Neural progenitor cell (in vitro differentiated cells): ENCODE measurements at regions not wholly inside any gene's neighbourhood (a gene's known extent, or its start where the extent isn't known, plus 50 kb on each side); places are given as distances from the start of the nearest gene placed in this dataset.

Experiments used
- DNase-seq: peaks from one replicate; pipeline ENCODE4 v3.0.0-alpha.2; 2016; ENCODE audit warnings: low spot score
- H2AFZ ChIP-seq: fragments of 200-600 bp; sonication (generic); replicated peaks from 2 replicates; pipeline ENCODE4 v1.6.1; 2016; ENCODE audit warnings: antibody characterized with exemption
- H3F3A ChIP-seq: fragments of 200-600 bp; sonication (generic); 2 replicates; pipeline ENCODE4 v1.6.1; 2016; ENCODE audit warnings: antibody characterized with exemption, low read depth
- H3K27ac ChIP-seq: fragments of 200-600 bp; sonication (generic); 2 replicates; pipeline ENCODE4 v1.5.1; 2016; ENCODE audit warnings: mild to moderate bottlenecking
- H3K27me3 ChIP-seq: fragments of 200-600 bp; sonication (generic); 2 replicates; pipeline ENCODE4 v1.6.1; 2016; ENCODE audit warnings: mild to moderate bottlenecking, moderate library complexity
- H3K36me3 ChIP-seq: fragments of 200-600 bp; sonication (generic); 2 replicates; pipeline ENCODE4 v1.5.1; 2016
- H3K4me1 ChIP-seq: fragments of 200-600 bp; sonication (generic); 2 replicates; pipeline ENCODE4 v1.6.1; 2016; ENCODE audit warnings: mixed run types
- H3K4me2 ChIP-seq: fragments of 200-600 bp; sonication (generic); 2 replicates; pipeline ENCODE4 v1.6.1; 2016
- H3K4me3 ChIP-seq: fragments of 200-600 bp; sonication (generic); 2 replicates; pipeline ENCODE4 v1.5.1; 2016
- H3K79me2 ChIP-seq: fragments of 200-600 bp; sonication (generic); 2 replicates; pipeline ENCODE4 v1.6.1; 2016; ENCODE audit warnings: low read depth
- H3K9ac ChIP-seq: fragments of 200-600 bp; sonication (generic); 2 replicates; pipeline ENCODE4 v1.6.1; 2016
- H3K9me3 ChIP-seq: fragments of 200-600 bp; sonication (generic); 2 replicates; pipeline ENCODE4 v1.5.1; 2016; ENCODE audit warnings: low read depth
- H4K20me1 ChIP-seq: fragments of 200-600 bp; sonication (generic); 2 replicates; pipeline ENCODE4 v1.6.1; 2016; ENCODE audit warnings: low read depth
- H3K27ac Mint-ChIP-seq: 3 replicates; pipeline ENCODE4 v1.8.0; 2021; ENCODE audit warnings: mixed read lengths
- H3K27me3 Mint-ChIP-seq: 2 replicates; pipeline ENCODE4 v1.8.0; 2022; ENCODE audit warnings: low read depth, mild to moderate bottlenecking, inconsistent platforms, moderate library complexity, mixed read lengths; ENCODE audit not compliant: insufficient read depth
- H3K36me3 Mint-ChIP-seq: 3 replicates; pipeline ENCODE4 v1.8.0; 2021; ENCODE audit warnings: mixed read lengths
- H3K4me1 Mint-ChIP-seq: 3 replicates; pipeline ENCODE4 v1.8.0; 2021; ENCODE audit warnings: mixed read lengths
- H3K4me3 Mint-ChIP-seq: 3 replicates; pipeline ENCODE4 v1.8.0; 2021; ENCODE audit warnings: mild to moderate bottlenecking, moderate library complexity, mixed read lengths
- H3K9me3 Mint-ChIP-seq: 3 replicates; pipeline ENCODE4 v1.8.0; 2020; ENCODE audit warnings: mixed read lengths
- EZH2 ChIP-seq: fragments of 200-600 bp; sonication (generic); IDR thresholded peaks from 2 replicates; pipeline ENCODE4 v1.6.1; 2017; ENCODE audit warnings: antibody characterized with exemption, mild to moderate bottlenecking, moderate library complexity
- EZH2phosphoT487 ChIP-seq: fragments of 200-600 bp; sonication (generic); IDR thresholded peaks from 2 replicates; pipeline ENCODE4 v1.6.1; 2017; ENCODE audit warnings: antibody characterized with exemption
- TF ChIP-seq, protein P1 (sequence below): fragments of 200-600 bp; sonication (generic); IDR thresholded peaks from 2 replicates; pipeline ENCODE4 v1.5.1; 2017; ENCODE audit warnings: antibody characterized with exemption, mild to moderate bottlenecking

DNA sequence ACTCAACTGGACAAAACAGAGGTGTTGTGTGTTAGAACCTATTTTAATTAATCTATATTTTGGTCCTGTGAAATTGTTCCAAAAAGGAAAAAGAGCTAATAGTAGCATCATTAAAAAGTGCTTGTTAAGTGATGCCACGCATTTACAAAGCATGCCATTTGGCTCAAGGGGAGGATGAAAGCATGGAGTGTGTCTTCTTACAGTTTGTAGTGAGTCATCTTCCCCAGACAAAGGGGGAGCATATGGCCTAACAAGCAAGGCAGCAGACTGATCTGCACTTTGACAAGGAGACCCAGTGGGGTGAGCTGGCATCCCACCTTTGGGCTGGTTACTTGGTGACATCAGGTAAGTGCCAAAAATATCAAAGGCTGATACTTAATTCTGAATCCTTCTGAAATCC is 297.0 kb downstream of the FGF9 start:
- H3K9me3 Mint-ChIP-seq, result no peaks in the 10 kb centered on the region
- DNase-seq, result no peak

DNA sequence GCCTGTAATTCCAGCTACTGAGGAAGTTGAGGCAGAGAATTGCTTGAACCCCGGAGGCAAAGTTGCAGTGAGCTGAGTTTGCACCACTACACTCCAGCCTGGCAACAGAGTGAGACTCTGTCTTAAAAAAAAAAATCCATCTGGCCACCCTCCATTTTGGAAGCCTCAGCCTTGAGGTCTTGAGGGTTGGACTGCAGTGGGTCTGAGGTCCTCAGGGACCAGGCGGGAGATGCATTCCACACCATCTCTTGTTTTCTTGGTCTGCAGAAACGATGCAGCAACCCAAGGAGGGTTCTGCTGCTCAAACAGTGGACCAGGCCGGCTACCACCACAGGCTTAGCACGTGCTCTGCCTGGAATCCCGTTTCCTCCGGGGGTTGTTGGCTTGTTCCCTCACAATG is 299.3 kb downstream of the FGF9 start:
- DNase-seq, result peak; percentile 17
- H3K4me3 ChIP-seq, result no peak overlapping the region
- H3K4me3 Mint-ChIP-seq, result no peak overlapping the region
- H3K4me1 Mint-ChIP-seq, result no peaks in the 10 kb centered on the region
- H3K79me2 ChIP-seq, result no peaks in the 10 kb centered on the region
- H3K9me3 ChIP-seq, result no peaks in the 10 kb centered on the region
- no peaks in the 10 kb centered on the region for H3K36me3 ChIP-seq
- no peaks in the 10 kb centered on the region for H3K4me1 ChIP-seq
- no peaks in the 10 kb centered on the region for H3K36me3 Mint-ChIP-seq
- peak overlapping the region; percentile 60 for H2AFZ ChIP-seq
- H3K27me3 Mint-ChIP-seq, result no peaks in the 10 kb centered on the region
- no peaks in the 10 kb centered on the region for H3F3A ChIP-seq
- no peak overlapping the region for H3K4me2 ChIP-seq
- no peak overlapping the region for H3K9ac ChIP-seq
- no peaks in the 10 kb centered on the region for H4K20me1 ChIP-seq
- no peak for TF ChIP-seq EZH2phosphoT487
- TF ChIP-seq, protein P1, sequence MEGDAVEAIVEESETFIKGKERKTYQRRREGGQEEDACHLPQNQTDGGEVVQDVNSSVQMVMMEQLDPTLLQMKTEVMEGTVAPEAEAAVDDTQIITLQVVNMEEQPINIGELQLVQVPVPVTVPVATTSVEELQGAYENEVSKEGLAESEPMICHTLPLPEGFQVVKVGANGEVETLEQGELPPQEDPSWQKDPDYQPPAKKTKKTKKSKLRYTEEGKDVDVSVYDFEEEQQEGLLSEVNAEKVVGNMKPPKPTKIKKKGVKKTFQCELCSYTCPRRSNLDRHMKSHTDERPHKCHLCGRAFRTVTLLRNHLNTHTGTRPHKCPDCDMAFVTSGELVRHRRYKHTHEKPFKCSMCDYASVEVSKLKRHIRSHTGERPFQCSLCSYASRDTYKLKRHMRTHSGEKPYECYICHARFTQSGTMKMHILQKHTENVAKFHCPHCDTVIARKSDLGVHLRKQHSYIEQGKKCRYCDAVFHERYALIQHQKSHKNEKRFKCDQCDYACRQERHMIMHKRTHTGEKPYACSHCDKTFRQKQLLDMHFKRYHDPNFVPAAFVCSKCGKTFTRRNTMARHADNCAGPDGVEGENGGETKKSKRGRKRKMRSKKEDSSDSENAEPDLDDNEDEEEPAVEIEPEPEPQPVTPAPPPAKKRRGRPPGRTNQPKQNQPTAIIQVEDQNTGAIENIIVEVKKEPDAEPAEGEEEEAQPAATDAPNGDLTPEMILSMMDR, result no peak
- TF ChIP-seq EZH2, result no peak
- no peak overlapping the region for H3K27ac ChIP-seq
- H3K27me3 ChIP-seq, result no peaks in the 10 kb centered on the region
- no peak overlapping the region for H3K27ac Mint-ChIP-seq
- no peaks in the 10 kb centered on the region for H3K9me3 Mint-ChIP-seq

More for the DNA sequence above, 297.0 kb downstream of the FGF9 start:
- Mint-ChIP-seq H3K4me3 (no peak overlapping the region), H3K27ac (no peak overlapping the region), H3K4me1 (no peaks in the 10 kb centered on the region), H3K27me3 (peaks cover 3% of the 10 kb centered on the region), H3K36me3 (no peaks in the 10 kb centered on the region)
- H3K79me2 ChIP-seq, result no peaks in the 10 kb centered on the region
- no peak overlapping the region for H3K4me3 ChIP-seq
- no peak overlapping the region for H3K27ac ChIP-seq
- no peak overlapping the region for H3K4me2 ChIP-seq
- no peak overlapping the region for H2AFZ ChIP-seq
- no peaks in the 10 kb centered on the region for H4K20me1 ChIP-seq
- H3K9me3 ChIP-seq, result no peaks in the 10 kb centered on the region
- H3F3A ChIP-seq, result no peaks in the 10 kb centered on the region
- H3K27me3 ChIP-seq, result no peaks in the 10 kb centered on the region
- H3K9ac ChIP-seq, result no peak overlapping the region
- no peaks in the 10 kb centered on the region for H3K4me1 ChIP-seq
- TF ChIP-seq EZH2, result no peak
- no peak for TF ChIP-seq EZH2phosphoT487
- TF ChIP-seq, protein P1, result no peak
- H3K36me3 ChIP-seq, result no peaks in the 10 kb centered on the region

DNA sequence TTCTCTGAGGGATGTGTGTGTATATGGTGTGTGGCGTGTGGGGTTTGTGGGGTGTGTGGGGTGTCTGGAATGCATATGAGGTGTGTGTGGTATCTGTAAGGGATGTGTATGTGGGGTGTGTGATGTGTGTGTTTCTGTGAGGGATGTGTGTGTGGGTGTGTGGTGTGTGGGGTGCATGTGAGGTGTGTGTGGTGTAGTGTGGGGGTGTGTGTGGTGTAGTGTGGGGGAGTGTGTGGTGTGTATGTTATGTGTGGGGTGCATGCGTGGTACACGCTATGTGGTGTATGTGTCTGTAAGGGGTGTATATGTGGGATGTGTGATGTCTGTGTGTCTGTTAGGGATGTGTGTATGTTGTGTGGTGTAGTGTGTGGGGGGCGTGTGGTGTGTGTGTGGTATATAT is 300.0 kb downstream of the FGF9 start:
- Histone ChIP-seq H3K9me3 (no peaks in the 10 kb centered on the region), H3K79me2 (no peaks in the 10 kb centered on the region), H2AFZ (no peak overlapping the region), H3K27ac (no peak overlapping the region), H3K9ac (no peak overlapping the region), H3K4me2 (no peak overlapping the region), H4K20me1 (no peaks in the 10 kb centered on the region), H3K27me3 (no peaks in the 10 kb centered on the region), H3F3A (no peaks in the 10 kb centered on the region), H3K36me3 (no peaks in the 10 kb centered on the region), H3K4me1 (no peaks in the 10 kb centered on the region), H3K4me3 (no peak overlapping the region)
- Mint-ChIP-seq H3K4me1 (no peaks in the 10 kb centered on the region), H3K36me3 (no peaks in the 10 kb centered on the region), H3K4me3 (no peak overlapping the region), H3K27me3 (no peaks in the 10 kb centered on the region), H3K27ac (no peak overlapping the region), H3K9me3 (no peaks in the 10 kb centered on the region)
- TF ChIP-seq EZH2phosphoT487, result no peak
- TF ChIP-seq, protein P1, result no peak
- no peak for TF ChIP-seq EZH2
- DNase-seq, result no peak
